8988T (cell line): ENCODE measurements at regions not wholly inside any gene's neighbourhood (a gene's known extent, or its start where the extent isn't known, plus 50 kb on each side); places are given as distances from the start of the nearest gene placed in this dataset.

Experiments
- DNase-seq: peaks from one replicate; pipeline ENCODE4 v3.0.0; 2011

GRCh38 chr17:79237448-79238053 is 162.9 kb downstream of the ENGASE start:
- DNase-seq, result no peak

DNA sequence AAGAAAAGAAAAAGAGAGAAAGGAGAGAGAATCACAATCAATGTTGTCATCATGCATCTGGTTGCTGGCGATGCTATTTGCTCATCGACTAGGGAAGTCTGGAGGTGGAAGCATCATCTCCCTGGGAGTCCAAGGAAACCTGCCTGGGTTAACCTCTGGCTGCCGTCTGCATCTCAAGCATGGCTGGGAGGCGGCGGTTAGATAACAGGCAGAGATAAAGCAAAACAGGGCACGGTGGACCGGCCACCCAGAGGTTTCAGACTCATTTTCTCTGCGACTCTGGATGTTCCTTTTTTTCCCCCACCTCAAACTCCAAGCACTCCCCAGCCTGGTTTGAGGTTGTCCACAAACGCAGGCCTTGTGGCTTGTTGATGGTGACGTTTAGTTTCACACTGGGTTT is 161.2 kb downstream of the ENGASE start:
- DNase-seq, result no peak

GRCh38 chr17:79233916-79234551 is 159.4 kb downstream of the ENGASE start:
- no peak for DNase-seq

GRCh38 chr17:79232957-79233356 is 158.3 kb downstream of the ENGASE start:
- no peak for DNase-seq

- no peak for DNase-seq
Observed at GRCh38 chr17:79231766-79232287, 157.2 kb downstream of the ENGASE start.

GRCh38 chr17:79230576-79230975 is 156.0 kb downstream of the ENGASE start:
- DNase-seq, result no peak

DNA sequence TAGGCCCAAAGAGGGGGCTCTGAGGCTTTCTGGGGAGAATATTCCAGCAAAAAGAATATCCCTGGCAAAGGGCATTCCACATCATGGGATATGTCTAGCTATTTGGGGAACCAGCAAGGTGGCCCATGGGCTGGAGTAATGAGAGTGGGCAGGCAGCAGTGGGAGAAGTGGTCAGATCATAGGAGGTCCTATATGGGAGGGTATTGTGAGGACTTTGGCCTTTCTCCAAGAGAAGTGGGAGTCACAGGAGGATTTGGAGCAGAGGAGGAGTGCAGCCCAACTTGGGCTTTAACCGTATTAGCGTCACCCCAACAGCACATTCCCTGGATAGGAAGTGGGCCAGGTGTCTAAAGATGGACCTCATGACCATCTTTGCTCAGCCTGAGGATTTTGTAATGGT is 151.4 kb downstream of the ENGASE start:
- no peak for DNase-seq

GRCh38 chr17:79224903-79225302 is 150.3 kb downstream of the ENGASE start:
- DNase-seq, result no peak

- DNase-seq, result no peak
Observed at GRCh38 chr17:79224476-79224875, 149.9 kb downstream of the ENGASE start.

DNA sequence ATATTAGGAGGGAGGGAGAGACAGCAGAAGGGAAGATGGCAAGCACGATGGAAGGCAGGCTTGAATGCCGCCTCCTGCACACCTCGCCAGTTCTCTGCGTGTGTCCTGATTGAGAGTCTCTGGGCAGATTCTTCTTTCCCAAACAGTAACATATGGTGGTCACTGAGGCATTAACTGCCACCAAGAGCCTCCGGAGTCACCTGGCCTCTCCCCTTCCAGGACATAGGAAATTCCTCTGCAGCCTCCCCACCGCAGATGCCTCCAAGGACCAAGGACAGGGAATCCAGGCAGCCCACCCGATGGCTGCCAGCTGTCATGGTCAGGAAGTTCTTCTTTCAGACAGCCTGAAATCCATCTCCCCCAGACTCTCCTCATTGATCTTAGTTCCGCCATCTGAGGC is 149.3 kb downstream of the ENGASE start:
- DNase-seq, result no peak

DNA sequence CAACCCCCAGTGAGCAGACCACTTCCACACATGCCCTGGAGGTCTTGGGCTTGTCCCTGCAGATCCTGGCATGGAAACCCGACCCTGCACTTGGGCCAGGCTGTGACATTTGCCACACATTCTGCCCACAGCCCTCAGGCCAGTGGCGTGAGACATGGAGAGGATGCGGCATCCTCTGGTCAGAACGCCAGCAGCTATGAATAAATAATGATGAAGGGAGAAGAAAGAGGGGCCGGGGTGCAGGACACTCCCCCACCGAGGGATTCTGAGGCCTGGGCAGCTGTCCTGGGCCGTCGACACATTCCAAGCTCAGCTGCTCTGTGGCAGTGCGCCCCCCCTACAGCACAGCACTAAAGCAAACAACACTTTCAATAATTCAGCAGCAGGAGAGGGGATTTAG is 148.8 kb downstream of the ENGASE start:
- DNase-seq, result no peak

DNA sequence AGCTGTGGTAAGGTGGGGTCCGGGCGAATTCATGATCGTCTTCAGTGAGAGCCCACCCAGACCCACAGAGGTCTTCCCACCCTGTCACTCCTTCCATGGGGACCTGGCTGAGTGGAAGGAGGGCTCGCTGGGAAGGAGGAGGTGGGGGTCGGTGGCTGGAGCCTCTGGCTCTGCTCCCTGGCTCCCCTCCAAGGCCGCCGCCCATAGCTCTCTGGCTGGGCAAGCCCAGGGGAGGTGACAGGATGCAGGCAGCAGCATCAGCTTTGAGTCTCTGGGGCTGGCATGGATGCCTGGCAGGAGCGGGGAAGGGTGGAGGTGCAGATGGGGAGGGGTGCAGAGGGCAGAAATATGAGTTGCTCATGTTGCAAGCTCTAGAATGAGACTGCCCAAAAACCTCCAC is 147.0 kb downstream of the ENGASE start:
- no peak for DNase-seq

DNA sequence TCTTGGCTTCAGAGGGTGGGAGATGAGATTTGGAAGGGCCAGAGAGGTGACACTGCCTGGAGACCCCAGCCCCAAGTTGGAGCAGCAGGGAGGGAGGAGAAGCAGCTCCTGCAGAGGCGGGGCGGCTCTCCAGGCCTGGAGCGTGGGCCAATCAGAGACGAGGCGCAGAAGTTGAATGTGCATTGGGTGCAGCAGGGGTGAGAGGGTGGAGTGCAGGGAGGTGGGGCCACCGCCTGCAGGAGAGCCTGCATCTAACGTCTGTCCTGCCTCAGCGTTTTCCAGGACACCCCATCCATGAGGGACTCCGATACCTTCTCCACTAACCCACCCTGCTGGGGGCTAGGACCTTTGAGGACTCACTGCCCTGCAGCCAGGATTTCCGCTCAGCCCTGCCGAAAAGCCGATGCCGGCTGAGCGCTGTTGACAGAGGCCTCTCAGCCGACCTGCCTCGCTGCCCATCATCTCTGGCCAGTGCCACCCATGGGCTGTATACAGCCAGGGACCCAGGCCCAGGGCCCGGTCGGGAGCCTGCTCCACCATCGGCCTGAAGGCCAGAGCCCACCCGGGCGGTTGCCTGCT is 146.2 kb downstream of the ENGASE start:
- DNase-seq, result no peak

GRCh38 chr17:79220201-79220712 is 145.6 kb downstream of the ENGASE start:
- DNase-seq, result no peak

DNA sequence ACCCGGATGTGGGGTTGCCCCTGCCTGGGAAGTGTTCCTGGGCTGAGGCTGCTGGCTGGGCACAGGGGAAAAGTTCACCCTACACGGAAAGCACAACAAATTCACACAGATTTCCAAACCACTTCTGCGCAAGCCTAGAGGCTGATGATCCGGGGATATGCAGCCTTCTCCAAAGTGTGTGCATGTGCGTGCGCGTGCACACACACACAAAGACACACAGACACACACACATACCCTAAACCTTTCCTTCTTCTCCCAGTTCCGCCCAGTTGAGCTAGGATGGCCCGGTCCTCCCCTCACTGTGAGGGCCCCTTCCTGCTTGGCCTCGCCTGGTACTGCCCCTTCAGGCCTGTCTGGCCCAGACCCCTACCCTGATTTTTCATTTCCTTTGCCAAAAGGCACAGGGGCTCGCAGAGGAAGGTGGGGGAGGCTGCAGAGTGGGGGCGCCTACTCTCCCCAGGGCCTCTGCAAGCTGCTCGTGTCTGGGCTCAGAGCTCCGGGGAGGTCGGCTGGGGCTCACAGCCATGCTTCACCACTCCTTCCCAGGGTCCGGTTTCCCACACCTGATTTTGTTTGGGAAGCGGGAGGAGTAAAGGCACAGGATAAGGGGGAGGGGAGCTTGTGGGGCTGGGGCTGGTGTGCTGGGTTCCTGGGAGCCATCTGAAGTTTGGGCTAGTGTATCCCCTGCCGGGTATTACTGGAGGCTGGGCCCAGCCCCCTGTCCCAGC is 144.7 kb downstream of the ENGASE start:
- no peak for DNase-seq

- no peak for DNase-seq
Observed at GRCh38 chr17:79218825-79219200, 144.2 kb downstream of the ENGASE start.

GRCh38 chr17:79218175-79218824 is 143.7 kb downstream of the ENGASE start:
- DNase-seq, result no peak

DNA sequence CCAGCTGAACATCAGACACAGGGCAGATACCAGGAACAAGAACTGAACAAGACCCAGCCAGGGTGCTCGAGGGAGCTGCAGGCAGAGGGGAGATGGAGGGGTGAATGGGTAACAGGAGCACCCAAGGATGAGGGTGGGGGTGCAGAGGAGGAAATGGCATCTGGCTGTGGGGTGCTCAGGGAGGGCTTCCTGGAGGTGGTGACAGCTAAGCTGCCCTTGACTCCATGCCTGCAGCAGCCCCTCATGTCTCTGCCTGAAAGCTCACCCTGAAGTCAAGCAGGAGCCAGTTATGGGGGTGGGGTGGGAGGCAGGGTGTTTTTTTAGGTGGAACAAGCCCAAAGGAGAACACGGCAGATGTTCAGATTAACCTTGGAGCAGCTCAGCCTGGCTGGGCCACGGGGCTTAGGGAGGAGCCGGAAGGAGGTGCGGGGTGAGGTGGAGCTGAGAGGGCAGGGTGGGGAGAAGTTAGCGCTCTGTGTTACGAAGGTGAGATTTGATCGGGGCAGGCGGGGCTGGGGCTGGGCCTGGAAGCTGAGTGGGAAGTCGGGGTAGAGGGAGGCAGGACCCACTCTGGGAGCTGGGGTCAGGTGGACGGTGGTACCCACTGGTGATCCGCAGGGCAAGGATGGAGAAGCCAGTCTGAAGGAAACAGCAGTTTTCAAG is 143.0 kb downstream of the ENGASE start:
- DNase-seq, result no peak

DNA sequence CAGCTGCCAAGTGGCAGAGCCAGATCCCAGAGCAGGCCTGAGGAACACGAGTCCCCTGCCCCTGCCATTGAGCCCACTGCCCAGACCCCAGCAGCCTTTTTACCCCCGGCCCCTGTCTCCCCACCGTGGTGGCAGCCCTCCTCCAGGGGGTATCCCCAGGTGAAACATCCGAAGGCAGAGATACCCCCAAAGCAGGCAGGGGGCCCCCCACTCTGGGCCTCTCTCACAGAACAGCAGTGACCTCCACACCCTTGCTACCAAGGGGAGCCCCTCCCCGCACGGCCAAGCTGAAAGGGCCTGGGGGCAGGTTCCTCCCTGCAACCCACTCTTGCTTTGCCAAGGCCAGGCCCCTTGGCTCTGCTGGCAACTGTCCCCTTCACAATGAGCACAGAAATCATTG is 142.2 kb downstream of the ENGASE start:
- no peak for DNase-seq

GRCh38 chr17:79216391-79216790 is 141.8 kb downstream of the ENGASE start:
- no peak for DNase-seq

DNA sequence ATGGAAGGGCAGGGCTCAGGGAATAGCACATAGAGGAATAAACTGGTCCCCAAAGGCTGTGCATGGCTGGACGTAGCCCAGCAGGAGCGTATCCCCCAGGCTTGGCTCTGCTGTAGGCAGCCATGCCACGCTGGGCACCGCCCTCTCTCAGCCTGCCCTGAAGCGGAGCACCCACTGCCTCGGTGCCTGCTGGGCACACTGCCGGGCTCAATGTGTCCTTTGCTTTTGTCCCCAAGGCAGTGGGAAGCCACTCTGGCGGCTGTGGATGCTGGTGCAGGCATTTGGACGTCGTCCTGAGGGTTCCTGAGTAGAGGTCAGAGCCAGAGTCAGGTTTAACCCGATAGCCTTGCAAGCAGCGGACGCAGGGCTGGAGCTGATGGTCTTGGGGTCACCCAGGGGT is 141.0 kb downstream of the ENGASE start:
- no peak for DNase-seq

DNA sequence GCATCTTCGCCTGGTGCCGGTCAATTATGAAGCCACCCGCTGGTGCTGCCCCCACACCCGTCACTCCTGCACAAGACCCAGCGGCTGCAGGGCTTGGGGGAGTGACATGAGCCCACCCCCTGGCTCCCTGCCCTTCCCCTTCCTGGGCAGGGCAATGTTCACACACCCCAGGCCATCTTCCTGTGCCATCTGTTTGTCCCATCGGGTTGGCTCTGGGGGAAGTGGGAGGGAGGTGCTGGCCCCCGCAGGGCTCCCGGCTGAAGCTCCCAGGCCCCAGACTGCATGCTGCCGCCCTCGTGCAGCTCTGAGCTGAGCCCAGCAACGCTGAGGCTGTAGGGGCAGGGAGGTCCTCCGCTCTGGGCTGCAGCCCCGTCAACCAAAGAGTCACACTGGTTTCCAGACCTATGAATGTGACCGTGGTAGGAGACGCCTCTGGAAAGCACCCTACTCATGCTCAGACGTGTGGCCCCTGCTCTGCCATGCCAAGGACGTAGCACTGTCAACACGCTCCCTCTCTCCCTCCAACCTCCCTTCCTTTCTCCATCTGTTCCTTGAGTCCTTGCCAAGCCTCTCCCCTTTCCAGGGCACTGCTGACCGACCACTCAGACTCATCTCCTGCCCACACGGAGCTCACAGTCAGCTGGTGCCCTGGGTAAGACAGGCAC is 140.4 kb downstream of the ENGASE start:
- DNase-seq, result no peak
